ENCODE measurements at regions not wholly inside any gene's neighbourhood (a gene's known extent, or its start where the extent isn't known, plus 50 kb on each side); places are given as distances from the start of the nearest gene placed in this dataset.
"Not testable (repeated sequence)": the region's sequence is repeated elsewhere in the genome, so short reads cannot be mapped to it uniquely, and the experiment has no call there.

- Histone ChIP-seq H3K79me2 (ENCODE audit: control insufficient read depth, insufficient read depth, low read length) (no peaks in the 10 kb centered on the region), H3K36me3 (ENCODE audit: control insufficient read depth in 2 of 2, extremely low read depth in 1 of 2, insufficient read depth in 2 of 2, low read length in 2 of 2) (no peaks in the 10 kb centered on the region), H3K9me1 (ENCODE audit: control insufficient read depth, extremely low read depth, insufficient read depth, low read length) (no peaks in the 10 kb centered on the region), H3K9me3 (ENCODE audit: control insufficient read depth, low read depth, low read length) (no peaks in the 10 kb centered on the region), H4K20me1 (ENCODE audit: control insufficient read depth, extremely low read depth, insufficient read depth, low read length) (no peaks in the 10 kb centered on the region), H3K4me2 (ENCODE audit: control insufficient read depth, extremely low read depth, insufficient read depth, low read depth, low read length) (no peak overlapping the region), H2AFZ (ENCODE audit: control insufficient read depth, low read length) (no peak overlapping the region), H3K27ac (ENCODE audit: control insufficient read depth, insufficient read depth, low read length) (no peak overlapping the region), H3K4me3 (ENCODE audit: control insufficient read depth in 2 of 3, extremely low read depth in 1 of 3, insufficient read depth in 2 of 3, low read depth in 1 of 3, low read length in 3 of 3) (no peak overlapping the region), H3K4me1 (ENCODE audit: control insufficient read depth, extremely low read depth, insufficient read depth, low read length) (no peaks in the 10 kb centered on the region), H3K9ac (ENCODE audit: control insufficient read depth, extremely low read depth, insufficient read depth, low read length) (no peak overlapping the region), H3K27me3 (ENCODE audit: control insufficient read depth, extremely low read depth, insufficient read depth, low read length) (no peaks in the 10 kb centered on the region)
- FAIRE-seq = no peak
- DNase-seq (ENCODE audit: low read depth, low spot score) = no peak
- TF ChIP-seq EZH2 (IDR thresholded peaks at IDR 0.05; ENCODE audit: low read length) = no peak
- TF ChIP-seq CTCF (optimal IDR thresholded peaks at IDR 0.05 in 1 of 3, IDR thresholded peaks at IDR 0.05 in 1 of 3, conservative IDR thresholded peaks at IDR 0.05 in 1 of 3; ENCODE audit: extremely low read depth in 1 of 3, insufficient read depth in 2 of 3, low read length in 3 of 3) = no peak
- dilution Hi-C loops (cut with MboI; ENCODE audit: extremely low pct_ligation_motif_present, low sequenced_read_pairs) = no loop called here
These were observed 866.3 kb upstream of the WWC1 start for GRCh38 chr5:167425161-167425560.

- H3K9me3 ChIP-seq (ENCODE audit: control insufficient read depth, low read depth, low read length) = no peaks in the 10 kb centered on the region
- FAIRE-seq (no peak), DNase-seq (ENCODE audit: low read depth, low spot score) (no peak)
- H3K9ac ChIP-seq (ENCODE audit: control insufficient read depth, extremely low read depth, insufficient read depth, low read length) = no peak overlapping the region
- no peaks in the 10 kb centered on the region for H4K20me1 ChIP-seq (ENCODE audit: control insufficient read depth, extremely low read depth, insufficient read depth, low read length)
- no peak overlapping the region for H3K4me3 ChIP-seq (ENCODE audit: control insufficient read depth in 2 of 3, extremely low read depth in 1 of 3, insufficient read depth in 2 of 3, low read depth in 1 of 3, low read length in 3 of 3)
- H3K79me2 ChIP-seq (ENCODE audit: control insufficient read depth, insufficient read depth, low read length) = no peaks in the 10 kb centered on the region
- no peak overlapping the region for H3K4me2 ChIP-seq (ENCODE audit: control insufficient read depth, extremely low read depth, insufficient read depth, low read depth, low read length)
- no peaks in the 10 kb centered on the region for H3K9me1 ChIP-seq (ENCODE audit: control insufficient read depth, extremely low read depth, insufficient read depth, low read length)
- H2AFZ ChIP-seq (ENCODE audit: control insufficient read depth, low read length) = no peak overlapping the region
- TF ChIP-seq EZH2 (IDR thresholded peaks at IDR 0.05; ENCODE audit: low read length) (no peak), CTCF (optimal IDR thresholded peaks at IDR 0.05 in 1 of 3, IDR thresholded peaks at IDR 0.05 in 1 of 3, conservative IDR thresholded peaks at IDR 0.05 in 1 of 3; ENCODE audit: extremely low read depth in 1 of 3, insufficient read depth in 2 of 3, low read length in 3 of 3) (no peak)
- H3K4me1 ChIP-seq (ENCODE audit: control insufficient read depth, extremely low read depth, insufficient read depth, low read length) = no peaks in the 10 kb centered on the region
- no peak overlapping the region for H3K27ac ChIP-seq (ENCODE audit: control insufficient read depth, insufficient read depth, low read length)
- dilution Hi-C loops (cut with MboI; ENCODE audit: extremely low pct_ligation_motif_present, low sequenced_read_pairs) = no loop called here
- H3K36me3 ChIP-seq (ENCODE audit: control insufficient read depth in 2 of 2, extremely low read depth in 1 of 2, insufficient read depth in 2 of 2, low read length in 2 of 2) = no peaks in the 10 kb centered on the region
- H3K27me3 ChIP-seq (ENCODE audit: control insufficient read depth, extremely low read depth, insufficient read depth, low read length) = no peaks in the 10 kb centered on the region
These were observed 864.9 kb upstream of the WWC1 start for GRCh38 chr5:167426501-167426900.

- FAIRE-seq; dilution Hi-C loops (cut with MboI; ENCODE audit: extremely low pct_ligation_motif_present, low sequenced_read_pairs): not testable (repeated sequence)
These were observed 863.8 kb upstream of the WWC1 start for GRCh38 chr5:167427641-167428040.

More at GRCh38 chr5:167427641-167428040, 863.8 kb upstream of the WWC1 start:
- not testable (repeated sequence) for H2AFZ ChIP-seq (ENCODE audit: control insufficient read depth, low read length); H4K20me1 ChIP-seq (ENCODE audit: control insufficient read depth, extremely low read depth, insufficient read depth, low read length); H3K27me3 ChIP-seq (ENCODE audit: control insufficient read depth, extremely low read depth, insufficient read depth, low read length); H3K9ac ChIP-seq (ENCODE audit: control insufficient read depth, extremely low read depth, insufficient read depth, low read length); H3K36me3 ChIP-seq (ENCODE audit: control insufficient read depth in 2 of 2, extremely low read depth in 1 of 2, insufficient read depth in 2 of 2, low read length in 2 of 2); H3K4me3 ChIP-seq (ENCODE audit: control insufficient read depth in 2 of 3, extremely low read depth in 1 of 3, insufficient read depth in 2 of 3, low read depth in 1 of 3, low read length in 3 of 3); H3K4me1 ChIP-seq (ENCODE audit: control insufficient read depth, extremely low read depth, insufficient read depth, low read length); DNase-seq (ENCODE audit: low read depth, low spot score); H3K79me2 ChIP-seq (ENCODE audit: control insufficient read depth, insufficient read depth, low read length); H3K27ac ChIP-seq (ENCODE audit: control insufficient read depth, insufficient read depth, low read length); H3K4me2 ChIP-seq (ENCODE audit: control insufficient read depth, extremely low read depth, insufficient read depth, low read depth, low read length); H3K9me1 ChIP-seq (ENCODE audit: control insufficient read depth, extremely low read depth, insufficient read depth, low read length); H3K9me3 ChIP-seq (ENCODE audit: control insufficient read depth, low read depth, low read length)

Measured in keratinocyte (primary cell).